Endothelial cell of umbilical vein (primary cell): ENCODE measurements at regions not wholly inside any gene's neighbourhood (a gene's known extent, or its start where the extent isn't known, plus 50 kb on each side); places are given as distances from the start of the nearest gene placed in this dataset.

Experiments used
- CTCF ChIP-seq, 2 donors: IDR thresholded peaks; 1 replicate in 1 of 2; 2 replicates in 1 of 2; pipeline ENCODE4 v1.5.1; 2011; ENCODE audit warnings: low read length in 2 of 2, mild to moderate bottlenecking in 2 of 2, moderate library complexity in 2 of 2, control low read depth in 1 of 2, inconsistent platforms in 1 of 2, low read depth in 1 of 2; ENCODE audit not compliant: insufficient read depth in 1 of 2; ENCODE audit errors: extremely low read depth in 1 of 2
- EZH2 ChIP-seq: IDR thresholded peaks from 2 replicates; pipeline ENCODE4 v1.6.1; 2012; ENCODE audit warnings: borderline replicate concordance, low read depth, mild to moderate bottlenecking, moderate library complexity, low read length, inconsistent platforms; ENCODE audit not compliant: severe bottlenecking
- FOS ChIP-seq: IDR thresholded peaks from 2 replicates; pipeline ENCODE4 v1.6.1; 2011; ENCODE audit warnings: mild to moderate bottlenecking, low read length, moderate library complexity, borderline replicate concordance; ENCODE audit not compliant: insufficient read depth
- JUN ChIP-seq: IDR thresholded peaks from 2 replicates; pipeline ENCODE4 v1.6.1; 2011; ENCODE audit warnings: borderline replicate concordance, low read depth; ENCODE audit not compliant: insufficient read length, insufficient read depth
- MAX ChIP-seq: IDR thresholded peaks from 2 replicates; pipeline ENCODE4 v1.6.1; 2011; ENCODE audit not compliant: insufficient read depth, insufficient read length
- MYC ChIP-seq: IDR thresholded peaks from one replicate; pipeline ENCODE4 v1.6.1; 2011; ENCODE audit warnings: mild to moderate bottlenecking, low read depth, low read length
- POLR2A ChIP-seq: IDR thresholded peaks from 2 replicates; pipeline ENCODE4 v1.6.1; 2012; ENCODE audit warnings: low read depth, mild to moderate bottlenecking, control low read depth, low read length
- POLR2AphosphoS5 ChIP-seq: IDR thresholded peaks from 2 replicates; pipeline ENCODE4 v1.6.1; 2012; ENCODE audit warnings: low read depth, mild to moderate bottlenecking, control low read depth, low read length, moderate library complexity; ENCODE audit not compliant: insufficient read depth

GRCh38 chr6:72504406-72504805 is 117.5 kb upstream of the KCNQ5 start:
- TF ChIP-seq POLR2AphosphoS5 (no peak), JUN (no peak), CTCF (IDR thresholded peaks at IDR 0.05; ENCODE audit: extremely low read depth in 1 of 2, insufficient read depth in 1 of 2, low read depth in 1 of 2, low read length in 2 of 2) (no peak), EZH2 (no peak), FOS (no peak), MYC (no peak), POLR2A (no peak), MAX (no peak)
